GM12878 (cell line): ENCODE measurements at regions not wholly inside any gene's neighbourhood (a gene's known extent, or its start where the extent isn't known, plus 50 kb on each side); places are given as distances from the start of the nearest gene placed in this dataset.

Experiments
- ATAC-seq: fragments of 200-7000 bp; cut with Tn5 transposase; 3 replicates; pipeline ENCODE4 v1.9.1; 2020; ENCODE audit warnings: mild to moderate bottlenecking, moderate library complexity
- BruUV-seq: library from RNA; stranded (reverse); fragments of 400-500 nt; replicated peaks from 2 replicates; lab custom pipeline; 2021; lab: Mats Ljungman, UMichigan
- CTCF ChIA-PET: fragments of 300-600 bp; sonication (Branson Sonifier 250); formaldehyde crosslinking; extraction: SDS; loops from one replicate; lab custom pipeline; 2021; ENCODE audit warnings: inconsistent platforms; lab: Yijun Ruan, JAX
- POLR2A ChIA-PET: fragments of 350-600 bp; formaldehyde crosslinking; extraction: SDS; loops from one replicate; lab custom pipeline; 2021; ENCODE audit warnings: inconsistent platforms; lab: Charles Lee
- RAD21 ChIA-PET: fragments of 300-600 bp; sonication (Branson Sonifier 250); formaldehyde crosslinking; loops from one replicate; lab custom pipeline; 2023; ENCODE audit warnings: antibody characterized with exemption; ENCODE audit not compliant: unreplicated experiment; lab: Charles Lee
- SMC1A ChIA-PET: fragments of 300-600 bp; sonication (Branson Sonifier 250); formaldehyde crosslinking; loops from one replicate; lab custom pipeline; 2023; ENCODE audit not compliant: unreplicated experiment, uncharacterized antibody; lab: Charles Lee
- DNase-seq: peaks from one replicate; pipeline ENCODE4 v3.0.0-alpha.2; 2011; ENCODE audit warnings: low read depth, low spot score
- FAIRE-seq: peaks from 3 replicates; lab custom pipeline; 2011; peaks lifted over from hg19 to GRCh38; lab: Jason Lieb, UNC
- H2AFZ ChIP-seq: 2 replicates; pipeline ENCODE4 v1.6.0; 2011; ENCODE audit warnings: low read depth, low read length, control low read depth; ENCODE audit not compliant: control insufficient read depth
- H3K27ac ChIP-seq: 2 replicates; pipeline ENCODE4 v1.5.1; 2011; ENCODE audit warnings: control low read depth; ENCODE audit not compliant: control insufficient read depth, insufficient read depth
- H3K27me3 ChIP-seq, 2 experiments: replicated peaks in 1 of 2; 2 replicates each; pipeline versions ENCODE4 v1.6.0 to v1.6.1; 2011; ENCODE audit warnings: low read length in 1 of 2; ENCODE audit not compliant: control insufficient read depth in 2 of 2, insufficient read depth in 2 of 2
- H3K36me3 ChIP-seq, 2 experiments: 2 replicates each; pipeline ENCODE4 v1.5.1; 2011; ENCODE audit warnings: low read length in 1 of 2; ENCODE audit not compliant: control insufficient read depth in 2 of 2, insufficient read depth in 2 of 2
- H3K4me1 ChIP-seq: 2 replicates; pipeline ENCODE4 v1.6.1; 2011; ENCODE audit warnings: mild to moderate bottlenecking, low read length, moderate library complexity, mixed read lengths; ENCODE audit not compliant: control insufficient read depth, insufficient read depth
- H3K4me2 ChIP-seq: 2 replicates; pipeline ENCODE4 v1.6.0; 2011; ENCODE audit warnings: control low read depth; ENCODE audit not compliant: control insufficient read depth, insufficient read depth
- H3K4me3 ChIP-seq: fragments of 200-600 bp; sonication (generic); 2 replicates; pipeline ENCODE4 v1.5.1; 2016
- H3K79me2 ChIP-seq: 2 replicates; pipeline ENCODE4 v1.6.0; 2011; ENCODE audit warnings: low read length; ENCODE audit not compliant: control insufficient read depth, insufficient read depth
- H3K9ac ChIP-seq: 2 replicates; pipeline ENCODE4 v1.8.0; 2011; ENCODE audit warnings: low read length, control low read depth, mixed read lengths; ENCODE audit not compliant: control insufficient read depth, insufficient read depth
- H3K9me3 ChIP-seq: replicated peaks from 3 replicates; pipeline ENCODE4 v1.5.1; 2011; ENCODE audit warnings: mild to moderate bottlenecking, low read length; ENCODE audit not compliant: control insufficient read depth, insufficient read depth
- H4K20me1 ChIP-seq: 2 replicates; pipeline ENCODE4 v1.6.0; 2011; ENCODE audit not compliant: control insufficient read depth, insufficient read depth
- HDAC2 ChIP-seq: fragments of 200-600 bp; sonication (generic); IDR thresholded peaks from 2 replicates; pipeline ENCODE4 v1.6.1; 2017
- LARP7 ChIP-seq: fragments of 450-650 bp; IDR thresholded peaks from 2 replicates; pipeline ENCODE4 v1.6.1; 2017; ENCODE audit warnings: mild to moderate bottlenecking
- RAD51 ChIP-seq: fragments of 450-650 bp; IDR thresholded peaks from 2 replicates; pipeline ENCODE4 v1.6.1; 2016; ENCODE audit warnings: moderate library complexity, mild to moderate bottlenecking, inconsistent platforms
- SP1 ChIP-seq: IDR thresholded peaks from one replicate; pipeline ENCODE4 v1.6.1; 2011; ENCODE audit warnings: low read depth, low read length
- SPI1 ChIP-seq: IDR thresholded peaks from 2 replicates; pipeline ENCODE4 v1.6.1; 2011; ENCODE audit warnings: low read depth, mild to moderate bottlenecking, low read length, moderate library complexity, borderline replicate concordance; ENCODE audit not compliant: insufficient read depth
- SUPT20H ChIP-seq: IDR thresholded peaks from 2 replicates; pipeline ENCODE4 v1.6.1; 2011; ENCODE audit warnings: low read depth, mild to moderate bottlenecking, low read length, moderate library complexity, borderline replicate concordance; ENCODE audit not compliant: control insufficient read depth
- ZNF217 ChIP-seq: fragments of 450-650 bp; IDR thresholded peaks from 2 replicates; pipeline ENCODE4 v1.6.1; 2017; ENCODE audit warnings: antibody characterized with exemption, mild to moderate bottlenecking
- WGBS: methylation state at CpG from one replicate; pipeline ENCODE4 v1.1.6; 2016; ENCODE audit warnings: low lambda C conversion rate; ENCODE audit not compliant: insufficient replicate concordance, insufficient coverage; ENCODE audit errors: missing lambda C conversion rate; 5-methylcytosine and 5-hydroxymethylcytosine counted together
- in situ Hi-C: fragments of 300-500 bp; cut with MboI; formaldehyde crosslinking; loops from 9 replicates; pipeline ENCODE4 v1.14.3; 2018; ENCODE audit warnings: mixed read lengths
- intact Hi-C: fragments of 100-400 bp; cut with micrococcal nuclease; formaldehyde crosslinking; loops from one replicate; pipeline ENCODE4 v1.14.2; 2022; ENCODE audit not compliant: unreplicated experiment
- TF ChIP-seq, protein P1 (sequence below): fragments of 450-650 bp; formaldehyde crosslinking; IDR thresholded peaks from 2 replicates; pipeline ENCODE4 v1.4.0; 2020; ENCODE audit warnings: mild to moderate bottlenecking, moderate library complexity
- TF ChIP-seq, protein P2 (sequence below): fragments of 450-650 bp; IDR thresholded peaks from 2 replicates; pipeline ENCODE4 v1.6.1; 2017; ENCODE audit warnings: mild to moderate bottlenecking, low read depth, inconsistent platforms; ENCODE audit not compliant: poor library complexity, severe bottlenecking

DNA sequence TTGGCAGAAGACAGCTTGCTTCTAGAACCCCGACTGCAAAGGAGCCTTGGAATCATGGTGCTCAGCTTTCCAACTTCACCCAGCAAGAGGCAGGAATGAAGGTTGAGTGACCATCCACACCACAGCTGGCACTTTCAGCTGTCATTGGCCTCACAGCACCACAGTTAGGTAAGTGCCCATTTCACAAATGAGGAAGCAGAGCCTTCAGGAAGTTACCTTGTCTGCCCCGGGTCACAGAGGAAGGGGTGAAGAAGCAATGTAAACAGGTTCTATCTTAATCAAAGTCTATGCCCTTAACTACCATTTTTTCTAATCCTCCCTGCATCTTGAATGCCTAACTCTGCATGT is 156.0 kb downstream of the GLUL start:
- FAIRE-seq (no peak), ATAC-seq (peak; percentile 64), DNase-seq (no peak)
- intact Hi-C loops (no loop called here), in situ Hi-C loops (no loop called here)
- WGBS, result 15% methylated on average over 2 of the region's 2 CpGs
- H3K79me2 ChIP-seq, result no peaks in the 10 kb centered on the region
- H2AFZ ChIP-seq, result peak overlapping the region; percentile 44
- H3K36me3 ChIP-seq, result no peaks in the 10 kb centered on the region
- ChIA-PET POLR2A (no interaction called here), RAD21 (no interaction called here), SMC1A (no interaction called here), CTCF (interaction anchor here (1.1 to 1.5 kb wide), 4 partner anchors 32 to 161 kb away, joined by 3 to 4 read pairs (median 4); no protein-coding TSS in a partner anchor)
- H3K9ac ChIP-seq, result no peak overlapping the region
- H3K4me2 ChIP-seq, result no peak overlapping the region
- no peaks in the 10 kb centered on the region for H4K20me1 ChIP-seq
- no TSS peak for BruUV-seq
- no peak overlapping the region for H3K4me3 ChIP-seq
- no peaks in the 10 kb centered on the region for H3K27me3 ChIP-seq
- TF ChIP-seq LARP7, result no peak
- TF ChIP-seq SPI1, result peak; percentile 6; the same call in 1 of the 2 replicates
- no peaks in the 10 kb centered on the region for H3K4me1 ChIP-seq
- H3K27ac ChIP-seq, result no peak overlapping the region
- no peaks in the 10 kb centered on the region for H3K9me3 ChIP-seq

DNA sequence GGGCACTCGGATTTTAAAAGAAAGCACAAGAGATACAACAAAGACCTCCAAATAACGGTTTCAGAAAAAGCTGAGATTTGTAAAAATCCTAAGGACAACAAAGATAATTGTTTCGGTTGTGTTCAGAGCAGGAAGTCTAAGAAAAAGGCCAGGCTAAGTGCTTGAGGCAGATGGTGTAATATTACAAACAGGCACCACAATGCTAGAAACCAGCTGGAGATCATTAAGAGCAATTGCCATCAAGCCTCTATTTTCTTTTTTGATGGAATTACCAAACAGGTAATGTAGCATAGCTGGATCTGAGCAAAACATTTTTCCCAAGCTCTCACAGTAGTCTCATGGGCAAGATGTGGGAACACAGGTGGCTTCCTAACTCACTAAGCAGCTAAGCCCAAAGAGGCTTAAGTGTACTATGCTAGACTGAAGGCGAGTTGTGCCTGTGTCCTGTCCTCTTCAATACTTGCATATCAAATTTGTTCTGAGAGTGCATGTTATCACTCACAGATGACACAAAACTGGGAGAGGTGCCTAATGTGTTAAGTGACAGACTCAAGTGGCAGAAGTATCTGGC is 161.6 kb downstream of the GLUL start:
- H3K4me1 ChIP-seq, result no peaks in the 10 kb centered on the region
- H3K9ac ChIP-seq, result no peak overlapping the region
- H3K27ac ChIP-seq, result no peak overlapping the region
- H3K4me3 ChIP-seq, result no peak overlapping the region
- 27% methylated on average over 4 of the region's 4 CpGs for WGBS
- H2AFZ ChIP-seq, result no peak overlapping the region
- no peak for FAIRE-seq
- ChIA-PET CTCF (interaction anchor here (1.4 kb wide), 1 partner anchor 8 kb away, joined by 3 read pairs; no protein-coding TSS in a partner anchor), SMC1A (interaction anchor here (0.9 kb wide), 1 partner anchor 87 kb away, joined by 4 read pairs; no protein-coding TSS in a partner anchor), POLR2A (interaction anchor here (0.6 kb wide), 1 partner anchor 59 kb away, joined by 8 read pairs; no protein-coding TSS in a partner anchor), RAD21 (no interaction called here)
- BruUV-seq, result no TSS peak
- H3K9me3 ChIP-seq, result no peaks in the 10 kb centered on the region
- DNase-seq, result no peak
- no peak overlapping the region for H3K4me2 ChIP-seq
- H3K27me3 ChIP-seq, result no peaks in the 10 kb centered on the region
- H3K79me2 ChIP-seq, result no peaks in the 10 kb centered on the region
- no peak for ATAC-seq
- H4K20me1 ChIP-seq, result no peaks in the 10 kb centered on the region
- in situ Hi-C loops, result no loop called here
- no peaks in the 10 kb centered on the region for H3K36me3 ChIP-seq
- intact Hi-C loops, result no loop called here
- TF ChIP-seq ZNF217, result no peak
- TF ChIP-seq, protein P1, sequence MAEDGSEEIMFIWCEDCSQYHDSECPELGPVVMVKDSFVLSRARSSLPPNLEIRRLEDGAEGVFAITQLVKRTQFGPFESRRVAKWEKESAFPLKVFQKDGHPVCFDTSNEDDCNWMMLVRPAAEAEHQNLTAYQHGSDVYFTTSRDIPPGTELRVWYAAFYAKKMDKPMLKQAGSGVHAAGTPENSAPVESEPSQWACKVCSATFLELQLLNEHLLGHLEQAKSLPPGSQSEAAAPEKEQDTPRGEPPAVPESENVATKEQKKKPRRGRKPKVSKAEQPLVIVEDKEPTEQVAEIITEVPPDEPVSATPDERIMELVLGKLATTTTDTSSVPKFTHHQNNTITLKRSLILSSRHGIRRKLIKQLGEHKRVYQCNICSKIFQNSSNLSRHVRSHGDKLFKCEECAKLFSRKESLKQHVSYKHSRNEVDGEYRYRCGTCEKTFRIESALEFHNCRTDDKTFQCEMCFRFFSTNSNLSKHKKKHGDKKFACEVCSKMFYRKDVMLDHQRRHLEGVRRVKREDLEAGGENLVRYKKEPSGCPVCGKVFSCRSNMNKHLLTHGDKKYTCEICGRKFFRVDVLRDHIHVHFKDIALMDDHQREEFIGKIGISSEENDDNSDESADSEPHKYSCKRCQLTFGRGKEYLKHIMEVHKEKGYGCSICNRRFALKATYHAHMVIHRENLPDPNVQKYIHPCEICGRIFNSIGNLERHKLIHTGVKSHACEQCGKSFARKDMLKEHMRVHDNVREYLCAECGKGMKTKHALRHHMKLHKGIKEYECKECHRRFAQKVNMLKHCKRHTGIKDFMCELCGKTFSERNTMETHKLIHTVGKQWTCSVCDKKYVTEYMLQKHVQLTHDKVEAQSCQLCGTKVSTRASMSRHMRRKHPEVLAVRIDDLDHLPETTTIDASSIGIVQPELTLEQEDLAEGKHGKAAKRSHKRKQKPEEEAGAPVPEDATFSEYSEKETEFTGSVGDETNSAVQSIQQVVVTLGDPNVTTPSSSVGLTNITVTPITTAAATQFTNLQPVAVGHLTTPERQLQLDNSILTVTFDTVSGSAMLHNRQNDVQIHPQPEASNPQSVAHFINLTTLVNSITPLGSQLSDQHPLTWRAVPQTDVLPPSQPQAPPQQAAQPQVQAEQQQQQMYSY (CRISPR knock-in tag), result no peak
- TF ChIP-seq HDAC2, result no peak
- no peak for TF ChIP-seq SP1
- TF ChIP-seq SUPT20H, result no peak
- no peak for TF ChIP-seq RAD51
- TF ChIP-seq, protein P2, sequence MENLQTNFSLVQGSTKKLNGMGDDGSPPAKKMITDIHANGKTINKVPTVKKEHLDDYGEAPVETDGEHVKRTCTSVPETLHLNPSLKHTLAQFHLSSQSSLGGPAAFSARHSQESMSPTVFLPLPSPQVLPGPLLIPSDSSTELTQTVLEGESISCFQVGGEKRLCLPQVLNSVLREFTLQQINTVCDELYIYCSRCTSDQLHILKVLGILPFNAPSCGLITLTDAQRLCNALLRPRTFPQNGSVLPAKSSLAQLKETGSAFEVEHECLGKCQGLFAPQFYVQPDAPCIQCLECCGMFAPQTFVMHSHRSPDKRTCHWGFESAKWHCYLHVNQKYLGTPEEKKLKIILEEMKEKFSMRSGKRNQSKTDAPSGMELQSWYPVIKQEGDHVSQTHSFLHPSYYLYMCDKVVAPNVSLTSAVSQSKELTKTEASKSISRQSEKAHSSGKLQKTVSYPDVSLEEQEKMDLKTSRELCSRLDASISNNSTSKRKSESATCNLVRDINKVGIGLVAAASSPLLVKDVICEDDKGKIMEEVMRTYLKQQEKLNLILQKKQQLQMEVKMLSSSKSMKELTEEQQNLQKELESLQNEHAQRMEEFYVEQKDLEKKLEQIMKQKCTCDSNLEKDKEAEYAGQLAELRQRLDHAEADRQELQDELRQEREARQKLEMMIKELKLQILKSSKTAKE, result no peak
